GM19468 (cell line): ENCODE measurements at regions not wholly inside any gene's neighbourhood (a gene's known extent, or its start where the extent isn't known, plus 50 kb on each side); places are given as distances from the start of the nearest gene placed in this dataset.

Experiments used
- ATAC-seq: cut with Tn5 transposase; IDR thresholded peaks from one replicate; pipeline ENCODE4 v1.9.1; 2021; ENCODE audit warnings: mild to moderate bottlenecking, moderate library complexity, moderate number of reproducible peaks; ENCODE audit not compliant: unreplicated experiment; ENCODE audit errors: extremely low read depth

GRCh38 chr5:118243613-118244012, 744.7 kb downstream of the DTWD2 start:
- no peak for ATAC-seq

- no peak for ATAC-seq
These were observed 745.3 kb downstream of the DTWD2 start for GRCh38 chr5:118243068-118243467.

GRCh38 chr5:118236108-118236849, 752.1 kb downstream of the DTWD2 start:
- ATAC-seq = peak; percentile 53

- ATAC-seq = no peak
These were observed 754.7 kb downstream of the DTWD2 start for GRCh38 chr5:118233606-118234005.

- no peak for ATAC-seq
These were observed 759.9 kb downstream of the DTWD2 start for GRCh38 chr5:118228489-118228888.

DNA sequence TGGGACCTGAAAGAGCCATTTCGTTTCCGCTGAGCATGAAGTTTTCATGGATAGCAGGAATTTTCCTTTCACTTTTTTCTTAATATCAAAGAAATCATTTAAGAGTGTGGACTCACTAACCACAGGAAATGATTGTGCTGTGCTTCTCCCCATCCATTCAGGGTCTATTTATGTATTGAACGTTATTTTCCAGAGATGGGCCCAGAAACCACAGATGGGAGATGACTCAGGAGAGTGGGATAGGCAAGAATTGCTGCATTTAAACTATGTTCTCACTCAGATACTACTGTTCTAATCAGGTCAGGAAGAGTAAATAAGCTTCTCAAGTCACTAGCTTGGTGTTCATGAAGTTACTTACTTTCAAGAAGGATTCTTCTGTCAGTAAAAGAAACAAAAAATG, 763.8 kb downstream of the DTWD2 start:
- no peak for ATAC-seq

DNA sequence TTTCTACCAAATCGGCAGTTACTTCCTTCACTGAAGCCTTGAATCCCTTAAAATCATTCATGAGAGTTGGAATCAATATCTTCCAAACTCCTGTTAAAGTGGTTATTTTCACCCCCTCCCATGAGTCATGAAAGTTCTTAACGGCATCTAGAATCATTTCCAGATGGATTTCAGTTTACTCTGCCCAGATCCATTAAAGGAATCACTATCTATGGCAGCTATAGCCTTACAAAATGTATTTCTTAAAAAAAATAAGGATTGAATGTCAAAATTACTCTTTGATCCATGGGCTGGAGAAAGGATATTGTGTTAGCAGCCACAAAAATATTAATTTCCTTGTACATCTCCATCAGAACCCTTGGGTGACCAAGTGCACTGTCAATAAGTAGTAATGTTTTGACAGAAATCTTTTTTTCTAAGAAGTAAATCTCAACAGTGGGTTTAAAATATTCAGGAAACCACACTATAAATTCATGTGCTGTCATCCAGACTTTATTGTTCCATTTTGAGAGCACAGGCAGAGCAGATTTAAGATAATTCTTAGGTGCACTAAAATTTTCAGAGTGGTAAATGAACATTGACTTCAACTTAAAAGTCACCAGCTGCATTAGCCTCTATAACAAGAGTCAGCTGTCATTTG, 767.7 kb downstream of the DTWD2 start:
- no peak for ATAC-seq

- no peak for ATAC-seq
These were observed 776.7 kb downstream of the DTWD2 start for GRCh38 chr5:118211606-118212005.

- no peak for ATAC-seq
These were observed 780.3 kb downstream of the DTWD2 start for GRCh38 chr5:118208031-118208453.

GRCh38 chr5:118199801-118200200, 788.5 kb downstream of the DTWD2 start:
- no peak for ATAC-seq

GRCh38 chr5:118196229-118196628, 792.1 kb downstream of the DTWD2 start:
- no peak for ATAC-seq

- no peak for ATAC-seq
These were observed 793.1 kb downstream of the DTWD2 start for GRCh38 chr5:118195211-118195610.

- no peak for ATAC-seq
These were observed 795.0 kb downstream of the DTWD2 start for GRCh38 chr5:118193194-118193905.

DNA sequence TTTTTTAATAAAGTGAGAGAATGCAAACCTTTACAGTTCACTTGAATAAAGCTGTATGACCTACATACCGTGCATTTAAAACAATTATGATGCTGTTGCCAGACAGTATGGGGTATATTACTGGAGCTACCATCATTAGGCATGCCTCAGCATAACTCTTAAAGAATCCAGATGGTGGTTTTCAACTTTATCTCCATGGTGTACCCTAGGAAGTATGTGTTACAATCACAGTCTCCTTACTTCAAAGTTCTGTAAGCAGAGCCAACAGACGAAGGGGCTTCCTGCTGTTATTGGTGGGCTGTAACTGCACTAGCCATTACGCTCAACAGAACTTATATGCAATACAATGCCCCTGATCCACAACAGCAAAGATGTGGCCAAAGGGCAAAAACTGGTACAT, 803.3 kb downstream of the DTWD2 start:
- ATAC-seq = no peak

- no peak for ATAC-seq
These were observed 812.2 kb downstream of the DTWD2 start for GRCh38 chr5:118176146-118176545.

GRCh38 chr5:118174671-118175070, 813.7 kb downstream of the DTWD2 start:
- ATAC-seq = no peak

DNA sequence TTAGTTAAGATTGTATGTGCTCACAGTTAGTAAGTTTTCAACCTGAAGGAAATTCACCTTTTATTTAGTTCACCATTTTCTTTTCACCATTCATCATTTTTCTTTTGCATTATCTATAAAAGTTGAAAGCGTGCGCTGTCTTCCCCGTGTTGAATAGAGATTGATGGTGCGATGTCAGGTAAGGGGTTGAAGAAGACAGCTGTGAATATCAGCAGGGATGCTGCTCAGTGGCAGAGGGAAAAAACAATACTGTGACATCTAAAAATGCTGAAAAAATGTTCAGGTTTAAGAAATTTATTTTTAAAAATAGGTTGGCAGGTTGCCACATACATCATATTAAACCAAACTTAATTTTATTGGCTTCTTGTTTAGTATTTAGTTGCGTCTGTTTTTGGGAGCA, 815.0 kb downstream of the DTWD2 start:
- no peak for ATAC-seq

DNA sequence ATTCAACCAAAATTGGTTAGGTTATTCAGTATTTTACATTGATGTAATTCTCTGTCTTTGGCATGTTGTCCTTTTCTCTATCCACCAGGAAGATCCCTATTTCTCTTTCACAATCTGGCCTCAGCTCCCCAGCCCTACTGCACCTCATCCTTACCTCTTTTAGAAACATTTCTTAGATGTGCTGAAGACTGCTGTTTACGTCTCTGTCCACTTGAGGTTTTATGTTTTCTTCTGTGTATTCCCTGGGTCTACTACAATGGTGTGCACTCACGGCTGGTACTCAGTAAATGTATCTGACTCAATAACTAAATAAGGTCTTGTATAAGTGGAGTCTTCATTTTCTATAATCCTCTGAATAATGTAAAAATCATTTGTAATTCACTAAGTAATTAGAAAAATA, 822.7 kb downstream of the DTWD2 start:
- ATAC-seq = no peak

DNA sequence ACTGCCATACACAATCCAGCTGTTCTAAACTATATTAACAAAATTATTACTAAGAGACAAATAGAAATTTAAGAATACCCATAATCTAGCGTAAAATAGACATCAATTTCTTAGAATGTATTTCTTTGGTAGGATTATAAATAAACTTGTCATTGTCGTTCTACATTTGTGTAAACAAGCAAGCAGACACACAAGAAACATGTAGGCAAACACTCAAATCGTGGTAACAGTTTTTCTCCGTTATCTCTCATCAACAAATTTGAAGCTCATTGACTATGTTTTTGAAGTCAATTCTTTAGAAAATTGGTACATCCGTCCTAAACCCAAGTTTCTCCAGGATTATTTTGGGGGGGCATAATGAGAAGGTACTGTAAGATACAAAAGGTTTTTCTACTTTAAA, 832.2 kb downstream of the DTWD2 start:
- no peak for ATAC-seq

GRCh38 chr5:118146824-118147223, 841.5 kb downstream of the DTWD2 start:
- ATAC-seq = no peak

- no peak for ATAC-seq
These were observed 843.8 kb downstream of the DTWD2 start for GRCh38 chr5:118144540-118144939.
